ENCODE measurements at regions not wholly inside any gene's neighbourhood (a gene's known extent, or its start where the extent isn't known, plus 50 kb on each side); places are given as distances from the start of the nearest gene placed in this dataset.

- H3K36me3 ChIP-seq = no peaks in the 10 kb centered on the region
- peak overlapping the region; percentile 74 for H3K27ac ChIP-seq
- no peak overlapping the region for H3K4me3 ChIP-seq
- 85% methylated on average over 3 of the region's 3 CpGs for WGBS
- peaks cover 26% of the 10 kb centered on the region for H3K4me1 ChIP-seq
- H3K27me3 ChIP-seq = no peaks in the 10 kb centered on the region
- no peaks in the 10 kb centered on the region for H3K9me3 ChIP-seq
- no peak for TF ChIP-seq CTCF (IDR thresholded peaks at IDR 0.05)
- TF ChIP-seq POLR2AphosphoS5 (IDR thresholded peaks at IDR 0.05) = no peak
- no peak for TF ChIP-seq POLR2A (IDR thresholded peaks at IDR 0.05)
- no peak for TF ChIP-seq EP300 (IDR thresholded peaks at IDR 0.05)
- DNase-seq (ENCODE audit: low spot score in 2 of 2) = no peak
Observed at GRCh38 chr14:99065551-99065950, 206.4 kb downstream of the BCL11B start.

- no peak for DNase-seq (ENCODE audit: low spot score in 2 of 2)
- Histone ChIP-seq H3K4me1 (peaks cover 26% of the 10 kb centered on the region), H3K4me3 (no peak overlapping the region), H3K36me3 (no peaks in the 10 kb centered on the region), H3K27ac (peak overlapping the region; percentile 42), H3K27me3 (no peaks in the 10 kb centered on the region), H3K9me3 (no peaks in the 10 kb centered on the region)
- TF ChIP-seq POLR2A (IDR thresholded peaks at IDR 0.05) = no peak
- TF ChIP-seq EP300 (IDR thresholded peaks at IDR 0.05) = no peak
- TF ChIP-seq POLR2AphosphoS5 (IDR thresholded peaks at IDR 0.05) = no peak
- no peak for TF ChIP-seq CTCF (IDR thresholded peaks at IDR 0.05)
- WGBS = 48% methylated on average over 6 of the region's 23 CpGs
Observed at GRCh38 chr14:99066378-99066777, 205.6 kb downstream of the BCL11B start.

GRCh38 chr14:99067141-99067920, 204.7 kb downstream of the BCL11B start:
- Histone ChIP-seq H3K36me3 (no peaks in the 10 kb centered on the region), H3K4me3 (no peak overlapping the region), H3K4me1 (peaks cover 26% of the 10 kb centered on the region), H3K27ac (peak overlapping the region; percentile 42), H3K27me3 (no peaks in the 10 kb centered on the region), H3K9me3 (no peaks in the 10 kb centered on the region)
- DNase-seq (ENCODE audit: low spot score in 2 of 2) = no peak
- TF ChIP-seq POLR2A (IDR thresholded peaks at IDR 0.05) = no peak
- TF ChIP-seq EP300 (IDR thresholded peaks at IDR 0.05) = no peak
- no peak for TF ChIP-seq POLR2AphosphoS5 (IDR thresholded peaks at IDR 0.05)
- no peak for TF ChIP-seq CTCF (IDR thresholded peaks at IDR 0.05)
- WGBS = no CpG with 5 or more reads among the region's 2 CpGs

GRCh38 chr14:99067927-99068326, 204.1 kb downstream of the BCL11B start:
- H3K9me3 ChIP-seq = no peaks in the 10 kb centered on the region
- 97% methylated on average over 5 of the region's 5 CpGs for WGBS
- TF ChIP-seq POLR2AphosphoS5 (IDR thresholded peaks at IDR 0.05) = no peak
- no peak for TF ChIP-seq POLR2A (IDR thresholded peaks at IDR 0.05)
- TF ChIP-seq CTCF (IDR thresholded peaks at IDR 0.05) = no peak
- no peak for DNase-seq (ENCODE audit: low spot score in 2 of 2)
- no peak overlapping the region for H3K4me3 ChIP-seq
- H3K36me3 ChIP-seq = no peaks in the 10 kb centered on the region
- H3K4me1 ChIP-seq = peaks cover 26% of the 10 kb centered on the region
- no peak overlapping the region for H3K27ac ChIP-seq
- H3K27me3 ChIP-seq = no peaks in the 10 kb centered on the region

- H3K36me3 ChIP-seq = no peaks in the 10 kb centered on the region
- no peak overlapping the region for H3K27ac ChIP-seq
- H3K4me1 ChIP-seq = peaks cover 16% of the 10 kb centered on the region
- H3K9me3 ChIP-seq = no peaks in the 10 kb centered on the region
- no peak overlapping the region for H3K4me3 ChIP-seq
- DNase-seq (ENCODE audit: low spot score in 2 of 2) = peak in 1 of 2 donors; percentile 24
- no peak for TF ChIP-seq POLR2A (IDR thresholded peaks at IDR 0.05)
- no peak for TF ChIP-seq CTCF (IDR thresholded peaks at IDR 0.05)
- no peak for TF ChIP-seq EP300 (IDR thresholded peaks at IDR 0.05)
- TF ChIP-seq POLR2AphosphoS5 (IDR thresholded peaks at IDR 0.05) = no peak
- 77% methylated on average over 3 of the region's 3 CpGs for WGBS
- H3K27me3 ChIP-seq = no peaks in the 10 kb centered on the region
Observed at GRCh38 chr14:99069946-99070345, 202.1 kb downstream of the BCL11B start.

All from suprapubic skin (tissue), 4 donors.